GM19351 (cell line): ENCODE measurements at regions not wholly inside any gene's neighbourhood (a gene's known extent, or its start where the extent isn't known, plus 50 kb on each side); places are given as distances from the start of the nearest gene placed in this dataset.

Source experiments
- ATAC-seq: cut with Tn5 transposase; IDR thresholded peaks from one replicate; pipeline ENCODE4 v1.9.1; 2021; ENCODE audit warnings: mild to moderate bottlenecking, moderate library complexity; ENCODE audit not compliant: unreplicated experiment

DNA sequence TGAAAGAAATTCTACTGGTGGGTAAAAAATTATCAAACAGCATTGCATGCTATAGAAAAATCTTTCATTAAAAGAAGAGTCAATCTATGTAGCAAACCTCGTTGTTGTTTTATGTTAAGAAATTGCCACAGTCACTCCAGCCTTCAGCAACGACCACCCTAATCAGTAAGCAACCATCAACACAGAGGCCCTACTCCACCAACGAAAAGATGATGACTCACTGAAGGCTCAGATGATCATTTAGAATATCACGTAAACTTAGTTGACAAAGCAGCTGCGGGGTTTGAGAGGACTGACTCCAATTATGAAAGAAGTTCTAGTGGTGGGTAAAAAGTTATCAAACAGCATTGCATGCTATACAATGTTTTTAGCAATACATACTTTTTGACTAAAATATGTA, 242.6 kb downstream of the DRD1 start:
- no peak for ATAC-seq

DNA sequence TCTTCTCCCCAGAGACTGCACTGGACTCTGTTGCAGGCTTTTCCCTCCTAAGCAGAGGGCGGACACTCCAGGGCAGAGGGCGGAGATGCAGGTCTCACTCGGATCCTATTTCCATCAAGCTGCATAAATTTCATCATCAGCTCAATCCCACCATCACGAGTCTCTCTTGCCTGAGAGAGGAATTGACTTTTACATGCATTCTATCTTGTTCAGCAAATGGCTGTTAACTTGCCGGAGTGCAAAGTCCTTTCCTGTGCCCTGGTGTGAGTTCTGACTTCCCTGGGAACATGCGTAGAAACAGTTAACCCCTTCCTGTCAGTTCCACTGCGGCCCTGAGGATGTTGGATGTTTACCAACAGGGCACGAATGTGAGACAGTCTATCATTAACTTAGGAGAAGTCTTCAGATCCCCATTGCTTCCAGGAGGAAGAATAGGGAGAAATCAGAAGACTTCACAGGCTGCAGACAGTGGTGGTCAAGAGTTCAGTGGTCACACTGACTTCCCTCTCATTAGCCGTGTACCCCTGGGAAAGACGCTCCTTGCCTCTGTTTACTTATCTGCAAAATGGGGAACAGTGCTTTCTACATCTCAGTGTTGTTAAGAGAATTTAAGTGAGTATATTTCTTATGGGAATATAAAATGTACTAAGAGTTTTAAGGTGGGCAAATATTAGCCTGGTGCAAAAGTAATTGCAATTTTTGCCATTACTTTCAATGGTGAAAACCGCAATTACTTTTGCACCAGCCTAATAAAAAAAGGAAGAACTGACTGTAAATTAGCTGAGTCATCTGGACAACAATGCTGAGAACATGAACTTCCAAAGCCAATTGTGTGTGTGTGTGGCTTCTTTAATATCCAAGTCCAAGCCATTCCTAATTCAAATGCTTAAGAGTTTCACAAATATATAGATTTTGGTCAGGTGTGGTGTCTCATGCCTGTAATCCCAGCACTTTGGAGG, 248.0 kb downstream of the DRD1 start:
- ATAC-seq = no peak

DNA sequence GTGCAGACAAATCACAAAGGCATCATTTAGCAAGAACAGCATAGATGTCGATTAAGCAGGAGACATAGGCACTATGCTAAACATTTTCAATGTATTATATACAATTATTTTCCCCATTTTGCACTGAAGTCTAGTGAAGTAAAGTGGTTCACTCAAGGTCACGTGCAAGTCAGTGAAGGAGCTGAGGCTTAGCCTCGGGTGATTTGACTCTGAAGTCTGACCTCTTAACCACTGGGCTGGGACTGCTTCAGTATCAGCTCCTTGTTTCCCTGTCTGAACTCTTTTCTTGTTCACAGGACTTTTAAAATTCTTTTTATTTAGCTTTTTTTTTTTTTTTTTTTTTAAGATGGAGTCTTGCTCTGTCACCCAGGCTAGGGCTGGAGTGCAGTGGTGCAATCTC, 262.7 kb downstream of the DRD1 start:
- ATAC-seq = no peak

DNA sequence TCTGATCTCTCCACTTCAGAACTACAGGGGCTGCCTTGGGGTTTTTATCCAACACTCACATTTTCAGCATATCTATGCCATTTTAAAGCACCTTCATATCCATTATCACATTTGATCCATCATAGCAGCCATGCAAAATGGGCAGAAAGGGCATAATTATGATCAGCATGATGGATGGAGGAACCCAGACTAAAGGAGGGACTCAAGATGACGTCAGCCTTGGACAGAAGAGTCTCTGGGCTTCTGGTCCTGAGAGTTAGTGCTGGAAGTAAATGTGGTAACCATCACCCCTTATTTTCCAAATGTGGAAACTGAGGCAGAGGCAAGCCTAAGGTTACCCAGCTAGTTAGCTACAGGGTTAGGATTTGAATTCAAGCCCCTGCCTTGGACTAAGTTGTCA, 273.1 kb downstream of the DRD1 start:
- ATAC-seq = no peak

DNA sequence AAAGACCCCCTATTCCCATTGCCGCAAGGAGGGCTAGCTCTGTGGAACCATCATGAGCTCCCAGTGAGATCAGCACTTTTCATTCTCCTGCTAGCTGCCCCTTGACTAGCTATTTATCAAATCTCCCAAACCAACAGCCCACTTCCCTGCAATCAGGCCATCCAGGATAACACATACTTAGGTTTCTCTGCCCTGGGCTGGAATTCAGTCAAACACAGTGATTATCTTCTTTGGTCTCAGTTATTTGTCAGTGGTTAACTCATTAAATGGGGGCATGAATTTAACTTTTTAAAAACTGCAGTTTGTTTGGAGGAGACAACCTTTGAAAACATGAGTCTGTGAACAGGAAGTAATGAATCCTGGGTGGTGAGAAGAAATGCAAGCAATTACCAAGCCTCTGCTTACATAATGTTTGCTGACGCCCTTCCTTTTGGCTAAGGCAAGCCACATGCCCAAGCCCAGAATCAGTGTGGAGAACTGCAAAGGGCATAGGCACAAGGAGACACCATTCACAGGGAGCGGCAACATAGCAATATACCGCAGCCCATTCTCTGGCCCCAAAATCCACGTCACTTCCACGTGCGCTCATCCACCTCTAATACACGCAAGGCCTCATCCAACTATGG, 275.0 kb downstream of the DRD1 start:
- no peak for ATAC-seq

DNA sequence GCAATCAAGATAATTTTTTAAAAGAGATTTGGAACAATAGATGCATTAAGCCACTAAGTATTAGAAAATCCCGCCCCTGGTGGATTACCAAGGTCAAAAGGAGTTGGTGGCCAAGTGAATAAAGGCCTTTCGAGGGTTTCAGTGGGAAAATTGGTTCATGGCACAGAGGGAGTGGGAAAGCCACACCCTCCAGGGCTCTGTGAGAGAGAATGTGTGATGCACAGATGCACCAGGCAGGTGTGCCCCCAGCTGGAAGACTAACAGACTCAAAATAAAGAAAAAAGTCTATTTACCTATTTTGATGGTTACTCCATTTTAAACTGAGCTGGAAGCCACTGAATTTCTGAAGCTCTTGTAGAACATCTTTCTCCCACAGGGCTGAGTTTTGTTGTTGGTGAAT, 278.0 kb downstream of the DRD1 start:
- ATAC-seq = no peak

DNA sequence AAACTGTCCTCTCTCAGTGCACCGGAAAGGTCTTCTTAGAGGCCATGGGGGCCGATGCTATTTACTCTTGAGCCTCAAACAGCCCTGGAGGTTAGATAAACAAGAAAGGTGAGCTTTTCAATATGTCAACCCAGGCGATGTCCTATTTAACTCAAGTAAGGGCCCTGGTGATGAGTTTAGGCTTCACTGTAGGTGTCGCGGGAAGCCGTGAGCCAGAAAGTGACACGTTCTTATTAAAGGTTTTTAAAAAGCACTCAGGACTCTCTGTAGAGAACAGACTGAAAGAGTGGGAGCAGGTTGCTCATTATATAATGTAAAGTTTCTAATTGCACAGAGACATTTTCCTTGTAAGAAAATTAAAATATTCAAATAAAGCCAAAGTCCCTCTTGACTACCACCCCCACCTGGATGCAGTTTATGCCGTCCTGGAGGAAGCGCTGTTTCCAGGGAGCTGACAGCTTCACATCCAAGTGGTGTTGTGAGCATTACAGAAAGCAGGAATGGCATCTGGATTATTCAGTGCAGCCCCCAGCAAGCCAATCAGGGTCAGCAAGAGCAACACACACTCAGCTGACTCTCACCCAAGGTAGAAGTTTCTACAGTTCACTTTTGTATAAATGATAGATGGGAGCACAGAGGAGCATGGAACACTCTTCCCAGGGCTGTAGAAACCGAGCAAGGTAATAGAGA, 280.3 kb downstream of the DRD1 start:
- ATAC-seq = no peak

DNA sequence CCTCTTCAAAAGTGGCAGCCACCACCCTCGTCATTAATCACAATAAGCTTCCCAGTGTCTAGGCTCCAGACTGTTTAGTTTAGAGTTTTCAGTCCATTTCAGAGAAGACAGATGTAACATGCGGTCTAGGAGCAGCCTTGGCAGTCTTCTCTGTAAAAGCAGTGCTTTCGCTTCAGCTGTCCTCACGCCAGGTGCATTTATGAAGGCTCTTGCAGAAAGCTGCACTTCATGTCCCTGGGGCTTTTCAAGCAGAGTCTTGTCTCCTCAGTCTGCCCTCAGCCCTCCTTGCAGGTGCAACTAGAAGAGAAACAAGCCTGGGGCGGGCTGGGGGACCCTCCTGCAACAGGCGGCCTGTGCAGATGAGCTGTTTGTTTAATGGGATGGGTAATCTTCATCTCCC, 281.9 kb downstream of the DRD1 start:
- no peak for ATAC-seq

DNA sequence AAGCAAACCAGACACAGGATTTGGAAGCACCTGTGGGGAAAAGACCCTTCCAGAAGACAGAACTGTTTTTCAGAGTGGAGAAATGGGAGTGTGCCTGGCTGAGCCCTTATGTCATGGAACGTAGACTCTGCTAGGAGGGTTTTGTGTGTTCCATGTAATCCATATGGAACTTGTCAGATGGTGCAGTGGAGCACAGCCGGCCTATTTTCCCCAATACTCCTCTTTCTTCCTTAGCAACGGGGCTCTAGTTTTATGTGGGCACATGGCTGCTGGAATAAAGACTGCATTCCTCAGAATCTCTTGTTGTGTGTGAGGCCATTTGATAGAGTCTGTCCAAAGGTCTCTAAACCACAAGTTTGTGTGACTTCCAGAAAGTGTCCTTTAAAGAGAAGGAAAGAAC, 284.0 kb downstream of the DRD1 start:
- ATAC-seq = no peak

DNA sequence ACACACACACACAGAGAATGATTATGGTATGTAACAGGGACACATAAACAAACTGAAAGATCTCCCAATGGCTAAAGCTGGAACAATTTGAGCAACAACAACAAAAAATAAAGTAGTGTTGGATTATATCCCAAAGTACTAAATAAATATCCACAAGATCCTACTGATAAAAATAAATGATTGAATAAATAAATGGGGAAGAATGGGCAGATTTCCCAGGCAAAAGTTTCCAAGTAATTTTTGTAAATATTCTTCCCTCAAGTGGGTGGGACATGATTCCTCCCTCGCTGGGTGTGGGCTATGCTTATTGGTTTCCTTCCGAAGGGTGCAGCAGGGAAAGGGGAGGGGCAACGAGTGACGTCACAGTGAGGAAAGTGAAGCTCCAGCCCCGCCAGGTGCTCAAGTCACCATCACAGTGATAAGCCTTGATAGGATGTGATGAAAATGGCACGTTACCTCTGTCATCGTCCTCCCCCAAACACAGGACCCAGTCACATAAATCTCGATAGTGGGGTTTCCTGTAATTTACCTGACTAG, 295.3 kb downstream of the DRD1 start:
- ATAC-seq = no peak

DNA sequence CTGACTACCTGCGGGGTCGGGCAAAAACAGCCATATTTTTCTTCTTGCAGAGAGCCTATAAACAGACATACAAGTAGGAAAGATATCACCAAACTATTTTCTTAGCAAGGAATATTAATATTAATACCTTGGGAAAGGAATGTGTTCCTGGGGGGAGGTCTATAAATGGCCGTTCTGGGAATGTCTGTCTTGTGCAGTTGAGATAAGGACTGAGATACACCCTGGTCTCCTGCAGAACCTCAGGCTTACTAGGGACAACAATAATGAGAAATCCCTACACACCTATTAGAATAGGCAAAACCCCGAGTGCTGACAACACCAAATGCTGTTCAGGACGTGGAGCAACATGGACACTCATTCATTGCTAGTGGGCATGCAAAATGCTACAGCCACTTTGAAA, 297.2 kb downstream of the DRD1 start:
- ATAC-seq = no peak

DNA sequence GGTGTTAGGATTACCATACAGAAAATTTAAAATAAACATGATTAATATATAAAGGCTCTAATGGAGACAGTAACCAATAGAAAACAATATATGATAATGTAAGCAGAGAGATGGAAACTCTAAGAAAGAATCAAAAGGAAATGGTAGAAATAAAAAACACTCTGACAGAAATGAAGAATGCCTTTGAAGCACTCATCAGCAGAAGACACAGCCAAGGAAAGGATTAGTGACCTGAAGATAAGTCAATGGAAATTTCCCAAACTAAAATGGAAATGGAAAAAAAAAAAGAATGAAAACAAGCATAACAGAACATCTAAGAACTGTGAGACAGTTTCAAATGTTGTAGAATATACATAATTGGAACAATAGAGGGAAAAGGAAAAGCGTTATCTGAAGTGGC, 302.6 kb downstream of the DRD1 start:
- no peak for ATAC-seq

DNA sequence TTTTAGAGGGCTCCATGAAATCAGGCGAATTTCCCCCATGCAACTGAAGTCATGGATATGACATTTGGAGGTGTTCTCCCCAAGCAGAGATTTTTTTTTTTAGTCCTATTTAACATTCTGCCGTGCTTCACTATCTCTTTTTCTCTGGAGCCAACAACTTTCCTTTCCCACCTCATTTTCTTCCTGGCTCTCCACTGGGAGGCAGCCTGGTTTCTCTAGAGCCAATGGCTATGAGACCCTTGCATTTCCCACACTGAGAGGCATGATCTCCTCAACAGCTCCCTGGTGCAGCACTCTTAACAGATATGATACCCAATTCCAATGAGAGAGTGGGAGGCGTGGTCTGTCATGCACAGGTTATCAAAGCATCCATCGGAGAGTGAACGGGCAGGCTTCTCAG, 310.8 kb downstream of the DRD1 start:
- ATAC-seq = no peak

DNA sequence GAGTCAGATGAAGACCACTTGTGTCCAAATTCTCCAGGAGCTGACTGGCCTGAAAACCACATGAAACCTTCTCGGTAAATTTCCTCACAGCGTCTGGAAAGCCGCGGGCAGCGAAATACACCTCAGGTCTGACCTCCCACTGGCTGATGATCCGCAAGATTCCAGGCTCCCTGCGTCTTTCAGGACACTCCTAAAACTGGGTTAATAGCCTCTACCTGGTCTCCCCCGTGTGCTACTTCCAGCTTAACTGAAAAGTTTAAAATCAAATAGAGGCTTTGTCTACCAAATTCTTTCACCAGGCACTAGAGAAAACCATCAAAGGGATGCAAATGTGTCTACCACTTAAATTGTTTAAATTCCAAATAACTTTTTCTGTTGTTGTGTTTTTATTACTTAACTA, 312.6 kb downstream of the DRD1 start:
- no peak for ATAC-seq

DNA sequence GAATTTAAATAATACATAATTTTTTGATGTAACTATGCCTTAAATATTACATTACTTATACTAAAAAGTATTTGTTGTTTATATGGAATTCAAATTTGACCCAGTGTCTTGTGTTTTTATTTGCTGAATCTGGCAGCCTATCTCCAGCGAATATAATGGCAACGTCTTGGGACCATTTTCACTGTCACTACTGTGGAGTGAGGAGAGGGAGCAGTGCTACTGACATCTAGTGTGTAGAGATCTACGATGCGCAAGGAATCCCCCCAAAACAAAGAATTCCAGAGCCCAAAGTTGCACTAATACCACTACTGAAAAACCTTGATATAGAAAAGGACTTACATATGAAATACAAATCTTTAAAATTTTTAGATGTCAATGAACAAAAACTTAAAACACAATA, 314.4 kb downstream of the DRD1 start:
- no peak for ATAC-seq

DNA sequence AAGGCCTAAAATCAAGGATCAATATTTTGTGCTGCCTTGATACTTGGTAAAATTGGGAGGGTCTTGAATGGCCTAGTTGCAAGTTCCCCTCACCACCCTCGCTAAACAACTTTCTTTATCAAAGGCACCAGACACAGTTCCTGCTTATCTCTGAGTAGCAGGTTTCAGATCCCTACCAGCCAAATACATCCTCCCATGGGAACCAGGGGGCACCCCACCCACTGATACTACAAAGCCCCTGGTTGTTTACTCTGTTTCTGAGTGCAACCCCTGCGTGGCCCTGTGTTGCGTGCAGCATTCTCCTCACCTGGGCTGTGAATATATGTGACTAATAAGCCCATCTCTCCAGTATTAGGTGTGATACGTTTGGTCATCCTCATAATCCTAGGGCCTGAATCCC, 314.9 kb downstream of the DRD1 start:
- no peak for ATAC-seq

DNA sequence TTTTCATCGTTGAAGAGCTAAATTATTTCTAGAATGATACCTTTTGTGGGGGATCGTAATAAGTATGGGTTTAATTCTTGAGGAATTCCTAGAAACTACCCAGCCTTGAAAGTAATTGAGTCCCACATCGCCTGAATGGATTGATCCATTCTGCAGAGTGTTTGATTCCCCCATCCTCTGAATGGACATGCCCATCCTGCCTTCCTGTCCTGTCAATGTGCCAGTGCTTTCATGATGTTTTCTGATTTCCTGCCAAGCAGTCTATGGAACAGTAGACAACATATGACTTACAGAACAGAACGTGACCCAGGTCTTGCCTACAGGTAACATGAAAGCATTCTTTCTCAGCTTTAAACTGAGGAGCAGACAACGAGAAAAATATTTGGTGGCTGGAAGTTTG, 319.2 kb downstream of the DRD1 start:
- no peak for ATAC-seq

DNA sequence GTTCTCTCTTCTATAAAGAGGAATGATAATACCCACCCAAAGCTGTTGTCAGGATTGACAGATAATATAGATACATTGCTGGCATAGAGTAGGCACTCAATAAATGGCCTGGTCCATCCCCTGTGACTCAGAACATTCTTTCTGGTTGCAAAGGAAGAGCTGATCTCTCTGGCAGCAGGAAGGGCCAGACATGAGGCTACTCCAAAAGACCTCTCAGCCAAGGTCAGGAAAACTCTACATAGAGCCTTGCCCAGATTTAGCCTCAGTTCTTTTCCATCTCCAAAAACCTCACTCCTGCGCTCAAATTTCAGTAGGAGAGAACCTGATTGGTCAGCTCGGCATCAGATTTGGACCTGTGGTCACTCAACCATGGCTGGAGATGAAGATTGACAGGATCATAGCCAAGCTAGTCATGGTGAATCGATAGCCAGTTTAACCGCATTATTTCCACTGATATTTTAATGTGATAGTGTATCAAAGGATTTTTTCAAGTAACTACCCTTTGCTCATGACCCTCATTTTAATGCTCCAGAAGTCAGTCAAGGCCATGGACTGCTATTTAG, 319.6 kb downstream of the DRD1 start:
- no peak for ATAC-seq

DNA sequence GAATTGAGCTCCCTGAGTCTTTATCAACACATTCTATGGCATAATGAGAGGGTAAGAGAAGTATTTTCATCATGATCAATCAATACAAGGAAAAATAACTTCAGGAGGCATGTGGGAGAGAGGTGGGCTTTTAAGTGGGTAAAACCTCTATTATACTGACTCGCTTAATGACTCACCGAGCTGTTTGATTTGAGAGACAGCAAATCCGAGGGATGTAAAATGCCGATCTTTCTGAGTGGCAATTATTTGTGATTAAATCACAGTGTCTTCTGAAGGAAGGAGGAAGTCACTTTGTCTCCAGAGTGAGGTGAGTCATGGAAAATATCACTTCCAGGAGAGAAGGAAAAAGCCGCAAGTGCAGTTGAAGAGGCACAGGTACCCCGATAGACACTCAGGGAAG, 320.4 kb downstream of the DRD1 start:
- no peak for ATAC-seq

DNA sequence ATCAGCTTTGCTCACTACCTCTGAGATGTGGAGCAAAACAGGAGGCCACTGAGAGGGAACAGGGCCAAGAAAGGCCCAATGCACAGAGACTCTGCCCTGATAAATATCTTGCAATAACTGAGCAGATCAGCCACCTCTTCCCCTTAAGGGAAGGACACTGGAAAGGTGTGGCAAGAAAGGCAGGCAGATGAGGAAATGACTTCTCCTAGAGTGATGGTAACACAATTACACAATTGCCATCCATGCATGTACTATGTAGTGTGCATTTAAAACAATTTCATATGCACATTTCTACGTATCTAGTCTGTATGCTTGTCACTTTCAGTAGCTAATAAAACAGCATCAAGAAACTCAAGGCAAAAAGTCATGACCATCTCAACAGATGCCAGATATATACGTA, 322.5 kb downstream of the DRD1 start:
- no peak for ATAC-seq

DNA sequence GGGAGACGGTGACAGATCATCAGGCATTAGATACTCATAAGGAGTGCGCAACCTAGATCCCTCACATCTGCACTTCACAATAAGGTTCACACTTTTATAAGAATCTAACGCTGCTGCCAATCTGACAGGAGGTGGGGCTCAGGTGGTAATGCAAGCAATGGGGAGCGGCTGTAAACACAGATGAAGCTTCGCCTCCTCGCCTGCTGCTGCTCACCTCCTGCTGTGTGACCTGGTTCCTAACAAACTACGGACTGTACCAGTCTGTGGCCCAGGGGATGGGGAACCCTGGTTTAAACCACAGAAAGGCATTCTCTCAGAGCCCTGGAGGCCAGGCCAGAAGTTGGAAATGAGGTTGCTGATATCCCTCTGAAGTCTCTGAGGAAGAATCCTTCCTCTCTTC, 323.6 kb downstream of the DRD1 start:
- no peak for ATAC-seq
